ENCODE measurements at regions not wholly inside any gene's neighbourhood (a gene's known extent, or its start where the extent isn't known, plus 50 kb on each side); places are given as distances from the start of the nearest gene placed in this dataset.
A peak's percentile ranks its signal among the peaks of the same experiment; 100 is the strongest.

DNA sequence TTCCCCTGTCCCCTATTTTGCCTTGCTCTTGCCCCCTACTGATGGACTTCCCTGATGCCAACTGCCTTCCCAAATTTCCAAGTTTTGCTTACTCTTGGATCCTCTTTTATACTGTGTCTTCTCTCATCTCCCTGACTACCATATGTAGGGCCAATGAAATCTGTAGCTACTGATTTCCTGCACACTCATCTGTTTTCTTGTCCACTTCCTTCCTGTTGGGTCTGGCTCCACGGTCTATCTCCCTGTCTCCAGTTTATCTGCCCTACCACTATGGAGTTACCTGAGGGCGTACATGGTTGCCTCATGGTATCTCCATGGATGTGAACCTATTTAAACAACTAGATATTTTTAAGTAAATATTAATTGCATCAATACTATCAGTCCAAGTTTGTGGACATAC is 140.3 kb upstream of the MCHR2 start:
- no peak for DNase-seq

- no peak for DNase-seq
Observed at GRCh38 chr6:100132005-100132404, 138.0 kb upstream of the MCHR2 start.

DNA sequence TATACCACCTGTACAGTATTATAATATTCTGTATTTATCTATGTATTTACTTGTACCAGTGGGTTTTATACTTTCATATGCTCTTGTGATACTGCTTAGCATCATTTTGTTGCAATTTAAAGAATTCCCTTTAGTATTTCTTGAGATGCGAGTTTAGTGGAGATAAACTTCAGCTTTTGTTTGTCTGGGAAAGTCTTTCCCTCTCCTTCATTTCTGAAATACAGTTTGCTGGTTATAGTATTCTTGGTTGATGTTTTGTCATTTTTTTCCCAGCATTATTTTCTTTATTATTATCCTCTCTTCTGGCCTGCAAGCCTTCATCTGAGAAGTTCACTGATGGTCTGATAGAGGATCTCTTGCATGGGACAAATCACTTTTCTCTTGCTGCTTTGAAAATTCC is 136.6 kb upstream of the MCHR2 start:
- no peak for DNase-seq

GRCh38 chr6:100126790-100127484 is 132.9 kb upstream of the MCHR2 start:
- DNase-seq, result no peak

DNA sequence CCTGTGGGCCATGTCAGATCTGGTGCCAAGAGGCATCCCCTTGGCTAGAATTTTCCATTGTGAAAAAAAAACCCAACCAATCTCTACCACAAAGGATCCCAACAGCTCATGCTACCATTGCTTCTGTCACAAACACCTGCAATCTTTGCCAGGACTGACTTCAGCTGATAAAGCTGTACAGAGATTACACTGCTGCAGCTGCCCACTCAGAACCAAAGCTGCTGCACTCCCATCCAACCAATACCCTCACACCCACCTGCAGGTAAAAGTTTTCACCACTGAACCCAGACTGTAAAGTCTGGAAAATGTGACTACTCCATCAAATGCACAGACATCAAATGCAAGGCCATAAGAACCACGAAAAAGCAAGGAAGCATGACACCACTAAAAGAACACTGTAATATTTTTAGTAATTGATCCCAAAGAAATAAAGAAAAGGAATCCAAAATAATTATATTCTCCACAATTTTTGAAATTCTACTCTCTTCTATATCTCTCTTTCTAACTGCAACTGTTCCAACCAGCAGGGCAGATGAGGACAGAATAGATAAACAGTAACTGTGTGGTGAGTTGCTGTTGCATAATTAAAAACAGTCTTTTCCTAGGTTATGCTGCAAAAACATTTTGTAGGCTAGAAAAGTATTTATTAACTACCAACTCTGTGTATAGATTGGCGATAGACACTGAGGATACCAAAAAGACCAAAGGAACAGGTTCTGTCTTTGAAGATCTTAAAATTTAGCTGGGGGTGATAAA is 128.0 kb upstream of the MCHR2 start:
- DNase-seq, result no peak

DNA sequence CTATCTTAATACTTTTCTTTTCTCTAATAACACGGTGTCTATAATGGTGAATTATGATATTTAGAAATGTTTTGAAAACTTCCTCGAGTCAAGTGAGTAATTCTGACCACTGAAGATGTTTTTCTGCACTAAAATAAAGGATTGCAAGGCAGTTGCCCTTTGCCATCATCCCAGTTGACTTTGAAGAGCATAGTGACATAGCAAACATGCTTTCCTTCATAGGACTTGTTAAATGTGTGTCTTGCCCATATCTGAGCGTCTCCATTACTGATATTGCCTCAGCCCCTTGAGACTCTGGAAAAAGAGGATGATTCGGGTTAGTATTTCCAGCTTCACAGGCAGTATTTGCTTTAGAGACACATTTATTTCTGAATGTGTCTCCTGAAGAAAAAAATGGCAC is 125.2 kb upstream of the MCHR2 start:
- DNase-seq, result no peak

DNA sequence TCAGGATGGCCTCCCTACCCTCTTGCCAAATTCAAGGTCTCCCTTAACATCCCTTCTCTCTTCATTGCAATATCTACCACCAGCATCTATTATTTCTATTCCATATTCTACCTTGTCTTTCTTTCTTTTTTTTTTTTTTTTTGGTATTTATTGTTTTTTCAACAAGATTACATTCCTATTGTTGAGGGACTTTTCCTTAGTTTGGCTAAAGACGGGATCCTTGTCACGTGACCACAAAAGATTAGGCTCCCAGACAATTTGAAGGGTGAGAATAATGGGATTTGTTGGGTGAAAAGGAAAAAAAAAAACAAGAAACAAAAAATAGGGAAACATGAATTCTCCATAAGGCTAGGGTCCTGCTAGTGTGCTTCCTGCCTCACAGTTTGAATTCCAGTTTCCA is 124.3 kb upstream of the MCHR2 start:
- DNase-seq, result no peak

DNA sequence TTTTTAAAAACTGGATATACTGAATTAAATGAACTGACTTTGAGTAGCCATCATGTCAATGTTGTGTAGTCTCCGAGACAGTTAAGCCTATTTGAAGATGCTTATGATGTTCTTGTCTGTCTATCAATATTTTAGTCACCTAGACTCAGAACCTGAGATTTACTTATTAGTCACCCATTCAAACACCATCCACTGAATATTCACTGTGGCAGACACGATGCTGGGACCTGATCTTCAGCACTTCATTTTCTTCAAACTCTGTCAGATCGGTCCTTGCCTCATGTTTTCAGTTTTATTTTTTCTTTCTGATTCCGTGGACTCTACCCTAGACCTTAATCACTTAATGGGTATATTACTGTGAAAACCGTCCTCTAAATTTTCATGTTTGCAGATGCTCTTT is 123.7 kb upstream of the MCHR2 start:
- DNase-seq, result no peak

- DNase-seq, result peak in 1 of 2 donors; percentile 37
Observed at GRCh38 chr6:100116411-100117194, 122.6 kb upstream of the MCHR2 start.

DNA sequence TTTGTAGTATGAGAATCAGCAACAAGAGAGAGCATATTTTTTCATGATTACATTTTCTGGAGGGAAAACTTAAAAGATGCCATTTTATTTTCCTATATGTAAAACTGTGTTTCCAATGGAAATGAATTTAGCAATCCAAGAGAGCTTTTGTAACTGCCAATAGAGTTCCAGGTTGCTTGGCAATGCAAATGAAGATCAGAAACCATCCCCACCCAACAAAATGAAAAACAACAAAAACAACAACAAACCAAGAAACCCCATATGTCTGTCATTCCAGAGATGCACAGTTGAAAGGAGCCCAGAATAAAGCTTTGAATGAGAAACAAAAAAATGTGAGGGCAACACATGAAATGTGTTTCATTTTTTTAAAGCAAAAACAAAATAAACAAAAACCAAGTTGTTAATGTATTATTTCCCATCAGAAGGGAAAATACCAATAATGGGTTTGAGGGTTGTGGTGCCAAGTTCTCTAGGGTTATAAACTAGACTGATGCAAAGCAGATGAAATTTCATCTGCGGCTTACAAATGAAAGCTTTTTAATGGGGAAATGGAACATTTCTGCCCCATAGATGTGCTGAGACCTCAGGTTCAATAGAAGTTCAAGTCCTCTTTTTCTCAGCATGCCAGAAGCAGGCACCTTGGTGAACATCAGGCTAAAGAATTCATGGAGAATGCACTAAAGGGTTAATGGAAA is 121.5 kb upstream of the MCHR2 start:
- DNase-seq, result no peak

GRCh38 chr6:100112855-100113508 is 119.0 kb upstream of the MCHR2 start:
- no peak for DNase-seq

- DNase-seq, result no peak
Observed at GRCh38 chr6:100105919-100106529, 112.0 kb upstream of the MCHR2 start.

DNA sequence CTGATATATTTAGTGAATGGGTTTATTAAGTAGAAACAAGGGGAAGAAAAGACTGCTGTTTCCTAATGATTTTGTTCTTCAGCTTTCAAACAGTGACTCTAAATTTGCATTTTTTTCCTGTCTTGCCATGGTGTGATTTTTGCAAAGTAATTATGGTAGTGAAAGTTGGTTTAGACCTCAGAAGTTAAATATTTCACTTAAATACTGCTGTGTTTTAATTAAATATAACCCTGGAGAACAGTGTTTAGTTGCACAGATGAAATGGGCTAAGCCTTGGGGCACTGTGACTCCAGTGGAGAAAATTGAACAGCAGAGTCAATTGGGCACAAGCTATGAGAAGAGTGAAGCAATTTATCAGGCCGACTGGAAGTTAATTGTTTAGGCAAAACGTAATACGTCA is 111.1 kb upstream of the MCHR2 start:
- no peak for DNase-seq

- DNase-seq, result no peak
Observed at GRCh38 chr6:100103931-100104330, 109.9 kb upstream of the MCHR2 start.

DNA sequence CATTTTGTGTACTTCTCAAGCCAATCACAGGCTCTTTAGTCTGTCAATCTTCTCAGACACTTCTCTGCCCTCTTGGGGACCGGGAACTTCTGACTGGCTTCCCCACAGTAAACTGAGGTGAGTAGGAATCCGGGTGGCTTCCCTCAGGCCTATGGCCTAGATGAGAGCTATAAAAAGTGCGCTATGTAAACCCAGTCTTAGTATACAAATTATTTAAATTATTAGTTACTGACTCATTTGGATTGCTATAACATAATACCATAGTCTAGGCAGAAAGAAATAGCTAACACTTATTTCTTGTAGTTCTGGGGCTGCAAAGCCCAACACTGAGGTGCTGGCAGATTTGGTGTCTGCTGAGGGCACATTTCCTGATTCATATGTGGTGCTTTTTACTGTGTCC is 109.2 kb upstream of the MCHR2 start:
- DNase-seq, result no peak

GRCh38 chr6:100101644-100102043 is 107.6 kb upstream of the MCHR2 start:
- no peak for DNase-seq

GRCh38 chr6:100100776-100101175 is 106.8 kb upstream of the MCHR2 start:
- DNase-seq, result no peak

GRCh38 chr6:100099189-100100074 is 105.4 kb upstream of the MCHR2 start:
- DNase-seq, result peak in 1 of 2 donors; percentile 38

- DNase-seq, result no peak
Observed at GRCh38 chr6:100096936-100097335, 102.9 kb upstream of the MCHR2 start.

DNA sequence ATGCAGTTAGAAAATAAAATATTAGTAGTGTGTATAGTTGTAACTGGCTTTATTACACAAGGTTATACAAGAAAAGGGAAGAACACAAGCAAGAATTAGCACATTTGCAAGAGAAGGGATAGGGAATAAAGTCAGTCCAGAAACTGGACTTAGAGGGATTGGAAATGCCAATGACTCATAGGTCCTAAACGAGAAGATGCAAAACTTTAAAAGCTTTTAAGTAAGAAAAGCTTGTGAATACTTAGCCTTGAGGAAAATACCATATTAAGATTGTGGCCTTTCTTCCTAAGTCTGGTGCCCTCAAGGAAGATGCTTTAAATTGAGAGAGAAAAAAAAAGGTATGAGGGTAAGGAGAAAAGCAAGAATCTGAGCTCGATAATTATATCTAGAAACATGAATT is 102.3 kb upstream of the MCHR2 start:
- DNase-seq, result no peak

DNA sequence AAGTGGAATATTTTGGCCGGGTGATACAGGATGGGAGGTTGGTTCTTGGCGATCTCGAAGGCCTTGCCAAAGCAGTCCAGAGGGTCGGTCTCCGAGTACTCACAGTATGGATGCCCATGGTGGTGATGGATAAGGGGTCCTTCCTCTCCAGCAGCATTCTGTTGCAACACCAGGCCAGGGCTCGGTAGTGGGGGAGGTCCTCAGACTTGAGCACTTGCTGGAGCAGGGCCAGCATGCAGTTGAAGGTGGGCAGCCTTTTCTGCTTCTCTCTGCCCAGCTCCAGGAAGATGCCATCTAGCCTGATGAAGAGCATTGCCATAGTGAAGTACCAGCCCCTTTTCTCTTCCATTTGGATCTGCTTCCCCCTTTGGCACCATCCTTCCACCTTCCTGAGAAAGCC is 99.4 kb upstream of the MCHR2 start:
- no peak for DNase-seq

All from inflammatory macrophage (primary cell).